Upper lobe of left lung (tissue), 4 donors: ENCODE measurements at regions not wholly inside any gene's neighbourhood (a gene's known extent, or its start where the extent isn't known, plus 50 kb on each side); places are given as distances from the start of the nearest gene placed in this dataset.
"Not testable (repeated sequence)": the region's sequence is repeated elsewhere in the genome, so short reads cannot be mapped to it uniquely, and the experiment has no call there.

Experiments
- POLR2AphosphoS5 ChIP-seq, 2 donors: sonication (generic); formaldehyde crosslinking; IDR thresholded peaks; one replicate each; pipeline ENCODE4 v1.5.1; 2017; ENCODE audit warnings: antibody characterized with exemption in 2 of 2
- TF ChIP-seq, protein P1 (sequence below), 6 experiments: fragments of 450-650 bp in 4 of 6; fragments of 200-600 bp in 2 of 6; sonication (generic) in 2 of 6; IDR thresholded peaks; one replicate each; pipeline ENCODE4 v1.5.1; 2016 to 2019; ENCODE audit warnings: antibody characterized with exemption in 6 of 6

GRCh38 chr1:144537234-144537633 lies 55.5 kb upstream of the PPIAL4F start:
- TF ChIP-seq, protein P1, sequence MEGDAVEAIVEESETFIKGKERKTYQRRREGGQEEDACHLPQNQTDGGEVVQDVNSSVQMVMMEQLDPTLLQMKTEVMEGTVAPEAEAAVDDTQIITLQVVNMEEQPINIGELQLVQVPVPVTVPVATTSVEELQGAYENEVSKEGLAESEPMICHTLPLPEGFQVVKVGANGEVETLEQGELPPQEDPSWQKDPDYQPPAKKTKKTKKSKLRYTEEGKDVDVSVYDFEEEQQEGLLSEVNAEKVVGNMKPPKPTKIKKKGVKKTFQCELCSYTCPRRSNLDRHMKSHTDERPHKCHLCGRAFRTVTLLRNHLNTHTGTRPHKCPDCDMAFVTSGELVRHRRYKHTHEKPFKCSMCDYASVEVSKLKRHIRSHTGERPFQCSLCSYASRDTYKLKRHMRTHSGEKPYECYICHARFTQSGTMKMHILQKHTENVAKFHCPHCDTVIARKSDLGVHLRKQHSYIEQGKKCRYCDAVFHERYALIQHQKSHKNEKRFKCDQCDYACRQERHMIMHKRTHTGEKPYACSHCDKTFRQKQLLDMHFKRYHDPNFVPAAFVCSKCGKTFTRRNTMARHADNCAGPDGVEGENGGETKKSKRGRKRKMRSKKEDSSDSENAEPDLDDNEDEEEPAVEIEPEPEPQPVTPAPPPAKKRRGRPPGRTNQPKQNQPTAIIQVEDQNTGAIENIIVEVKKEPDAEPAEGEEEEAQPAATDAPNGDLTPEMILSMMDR (IDR thresholded peaks at IDR 0.05): not testable (repeated sequence)
- TF ChIP-seq POLR2AphosphoS5 (IDR thresholded peaks at IDR 0.05): not testable (repeated sequence)
